OCI-LY1 (cell line): ENCODE measurements at regions not wholly inside any gene's neighbourhood (a gene's known extent, or its start where the extent isn't known, plus 50 kb on each side); places are given as distances from the start of the nearest gene placed in this dataset.

ENCODE experiments used
- H2AFZ ChIP-seq: fragments of 200-600 bp; sonication (generic), shearing (Covaris generic); 2 replicates; pipeline ENCODE4 v1.6.0; 2014; ENCODE audit warnings: antibody characterized with exemption, mild to moderate bottlenecking, low read length
- H3F3A ChIP-seq: fragments of 200-600 bp; sonication (generic), shearing (Covaris generic); 2 replicates; pipeline ENCODE4 v1.6.0; 2014; ENCODE audit warnings: mild to moderate bottlenecking, antibody characterized with exemption, low read length, moderate library complexity; ENCODE audit not compliant: insufficient read depth
- H3K27ac ChIP-seq: fragments of 200-600 bp; sonication (generic); 2 replicates; pipeline ENCODE4 v1.5.1; 2014; ENCODE audit warnings: low read length, mixed run types, mild to moderate bottlenecking, low read depth; ENCODE audit not compliant: poor library complexity, severe bottlenecking
- H3K27me3 ChIP-seq: fragments of 200-600 bp; sonication (generic); 2 replicates; pipeline ENCODE4 v1.6.0; 2014; ENCODE audit warnings: antibody characterized with exemption, mild to moderate bottlenecking, low read length, moderate library complexity; ENCODE audit not compliant: insufficient read depth
- H3K36me3 ChIP-seq: fragments of 200-600 bp; sonication (generic); 2 replicates; pipeline ENCODE4 v1.6.1; 2014; ENCODE audit warnings: mild to moderate bottlenecking, antibody characterized with exemption, low read length, moderate library complexity, mixed read lengths; ENCODE audit not compliant: insufficient read depth
- H3K4me1 ChIP-seq: fragments of 200-600 bp; sonication (generic); 2 replicates; pipeline ENCODE4 v1.5.1; 2014; ENCODE audit warnings: mild to moderate bottlenecking, low read length, moderate library complexity; ENCODE audit not compliant: insufficient read depth, severe bottlenecking
- H3K4me2 ChIP-seq: fragments of 200-600 bp; sonication (generic), shearing (Covaris generic); 2 replicates; pipeline ENCODE4 v1.6.1; 2014; ENCODE audit warnings: low read length
- H3K4me3 ChIP-seq: fragments of 200-600 bp; sonication (generic); 2 replicates; pipeline ENCODE4 v1.5.1; 2014; ENCODE audit warnings: low read length, low read depth, mild to moderate bottlenecking, mixed read lengths; ENCODE audit not compliant: poor library complexity, severe bottlenecking
- H3K79me2 ChIP-seq: fragments of 200-600 bp; shearing (Covaris generic); 2 replicates; pipeline ENCODE4 v1.6.1; 2016; ENCODE audit warnings: mixed run types, low read length, mixed read lengths; ENCODE audit not compliant: insufficient read depth
- H3K9ac ChIP-seq: fragments of 200-600 bp; sonication (generic), shearing (Covaris generic); 2 replicates; pipeline ENCODE4 v1.6.1; 2014; ENCODE audit warnings: mild to moderate bottlenecking, low read length, mixed read lengths
- H3K9me2 ChIP-seq: fragments of 200-600 bp; sonication (generic), shearing (Covaris generic); 2 replicates; pipeline ENCODE4 v1.6.1; 2014; ENCODE audit warnings: low read depth, mild to moderate bottlenecking, low read length, mixed read lengths
- H3K9me3 ChIP-seq: fragments of 200-600 bp; shearing (Covaris generic); 2 replicates; pipeline ENCODE4 v1.6.1; 2014; ENCODE audit warnings: low read length, mixed read lengths
- H4K20me1 ChIP-seq: fragments of 200-600 bp; sonication (generic), shearing (Covaris generic); 2 replicates; pipeline ENCODE4 v1.6.0; 2016; ENCODE audit warnings: mild to moderate bottlenecking, low read length; ENCODE audit not compliant: insufficient read depth
- EZH2 ChIP-seq: fragments of 200-600 bp; sonication (generic), shearing (Covaris generic); IDR thresholded peaks from 2 replicates; pipeline ENCODE4 v1.8.0; 2017; ENCODE audit warnings: borderline replicate concordance, mixed run types, mild to moderate bottlenecking, antibody characterized with exemption, low read length, moderate library complexity, mixed read lengths
- TF ChIP-seq, protein P1 (sequence below): fragments of 200-600 bp; sonication (generic), shearing (Covaris generic); IDR thresholded peaks from 2 replicates; pipeline ENCODE4 v1.5.1; 2017; ENCODE audit warnings: mild to moderate bottlenecking, antibody characterized with exemption, low read length, moderate library complexity, mixed read lengths

DNA sequence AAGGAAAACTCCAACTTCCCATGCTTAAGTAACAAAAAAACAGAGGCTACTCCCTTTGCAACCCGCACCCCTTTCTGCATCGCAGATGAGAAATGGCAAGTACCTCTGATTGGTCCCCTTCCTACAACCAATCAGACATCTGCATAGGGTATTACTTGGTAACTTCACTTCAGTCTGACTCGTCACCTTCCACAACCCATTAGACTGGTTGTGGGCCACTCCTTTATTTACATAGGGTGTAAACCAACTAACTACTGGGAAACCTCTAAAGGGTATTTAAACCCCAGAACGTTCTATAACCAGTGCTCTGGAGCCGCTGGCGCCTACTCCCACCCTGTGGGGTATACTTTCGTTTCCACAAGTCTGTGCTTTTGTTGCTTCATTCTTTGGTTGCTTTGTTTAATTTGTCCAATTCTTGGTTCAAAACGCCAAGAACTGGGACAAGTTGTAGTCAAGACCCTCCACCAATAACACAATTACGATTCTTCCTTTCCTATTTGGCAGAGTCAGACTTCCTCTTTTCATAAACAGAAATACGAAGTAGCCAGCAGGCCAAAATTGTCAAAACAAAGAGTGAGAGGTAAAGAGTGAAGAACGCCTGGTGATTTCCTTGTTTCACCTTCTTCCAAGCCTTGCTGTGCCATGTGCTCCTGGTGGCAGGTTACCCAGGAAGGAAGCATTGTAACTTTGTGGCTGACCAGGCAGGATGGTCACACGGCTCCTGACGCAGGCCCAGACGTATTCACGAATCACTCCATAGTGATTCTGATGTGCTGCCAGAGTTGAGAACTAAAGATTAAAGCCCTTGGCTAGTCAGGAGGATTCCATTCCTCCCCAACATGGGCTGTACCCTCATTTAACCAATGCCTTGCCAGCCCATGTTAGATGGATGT, 477.4 kb downstream of the ARHGEF28 start:
- no peak overlapping the region for H3K4me3 ChIP-seq
- no peaks in the 10 kb centered on the region for H4K20me1 ChIP-seq
- 0 out of 2 replicates have a peak, but pooled peaks cover 2% of the 10 kb centered on the region for H3K9me3 ChIP-seq
- H3K4me2 ChIP-seq, result no peak overlapping the region
- no peaks in the 10 kb centered on the region for H3F3A ChIP-seq
- no peak overlapping the region for H3K27ac ChIP-seq
- TF ChIP-seq, protein P1, sequence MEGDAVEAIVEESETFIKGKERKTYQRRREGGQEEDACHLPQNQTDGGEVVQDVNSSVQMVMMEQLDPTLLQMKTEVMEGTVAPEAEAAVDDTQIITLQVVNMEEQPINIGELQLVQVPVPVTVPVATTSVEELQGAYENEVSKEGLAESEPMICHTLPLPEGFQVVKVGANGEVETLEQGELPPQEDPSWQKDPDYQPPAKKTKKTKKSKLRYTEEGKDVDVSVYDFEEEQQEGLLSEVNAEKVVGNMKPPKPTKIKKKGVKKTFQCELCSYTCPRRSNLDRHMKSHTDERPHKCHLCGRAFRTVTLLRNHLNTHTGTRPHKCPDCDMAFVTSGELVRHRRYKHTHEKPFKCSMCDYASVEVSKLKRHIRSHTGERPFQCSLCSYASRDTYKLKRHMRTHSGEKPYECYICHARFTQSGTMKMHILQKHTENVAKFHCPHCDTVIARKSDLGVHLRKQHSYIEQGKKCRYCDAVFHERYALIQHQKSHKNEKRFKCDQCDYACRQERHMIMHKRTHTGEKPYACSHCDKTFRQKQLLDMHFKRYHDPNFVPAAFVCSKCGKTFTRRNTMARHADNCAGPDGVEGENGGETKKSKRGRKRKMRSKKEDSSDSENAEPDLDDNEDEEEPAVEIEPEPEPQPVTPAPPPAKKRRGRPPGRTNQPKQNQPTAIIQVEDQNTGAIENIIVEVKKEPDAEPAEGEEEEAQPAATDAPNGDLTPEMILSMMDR, result no peak
- no peak for TF ChIP-seq EZH2
- no peak overlapping the region for H2AFZ ChIP-seq
- H3K4me1 ChIP-seq, result no peaks in the 10 kb centered on the region
- no peaks in the 10 kb centered on the region for H3K36me3 ChIP-seq
- H3K9me2 ChIP-seq, result no peaks in the 10 kb centered on the region
- H3K27me3 ChIP-seq, result no peaks in the 10 kb centered on the region
- H3K79me2 ChIP-seq, result no peaks in the 10 kb centered on the region
- H3K9ac ChIP-seq, result no peak overlapping the region

DNA sequence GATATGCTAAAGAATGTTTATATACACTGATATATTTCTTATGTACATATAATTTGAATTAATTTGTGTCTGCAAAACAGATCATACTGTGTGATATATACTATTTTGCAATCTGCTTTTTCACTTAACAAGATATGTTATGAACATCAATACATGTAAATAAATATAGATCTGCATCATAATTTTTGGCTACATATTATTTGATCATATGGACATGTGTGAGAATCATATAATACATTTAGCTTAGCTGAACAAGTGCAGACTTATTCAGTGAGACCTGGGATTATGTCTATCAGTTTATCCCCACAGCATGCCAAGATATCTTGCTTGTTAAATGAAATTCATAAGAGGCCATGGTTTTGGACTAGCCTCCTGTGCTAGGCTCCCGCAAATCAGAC, 474.3 kb downstream of the ARHGEF28 start:
- H4K20me1 ChIP-seq, result no peaks in the 10 kb centered on the region
- 0 out of 2 replicates have a peak, but pooled peaks cover 2% of the 10 kb centered on the region for H3K9me3 ChIP-seq
- H3K4me1 ChIP-seq, result no peaks in the 10 kb centered on the region
- no peak overlapping the region for H3K4me3 ChIP-seq
- no peaks in the 10 kb centered on the region for H3K27me3 ChIP-seq
- H3F3A ChIP-seq, result no peaks in the 10 kb centered on the region
- no peak for TF ChIP-seq EZH2
- TF ChIP-seq, protein P1, result no peak
- no peaks in the 10 kb centered on the region for H3K36me3 ChIP-seq
- no peak overlapping the region for H2AFZ ChIP-seq
- no peaks in the 10 kb centered on the region for H3K9me2 ChIP-seq
- H3K79me2 ChIP-seq, result no peaks in the 10 kb centered on the region
- H3K4me2 ChIP-seq, result no peak overlapping the region
- H3K27ac ChIP-seq, result no peak overlapping the region
- H3K9ac ChIP-seq, result no peak overlapping the region

DNA sequence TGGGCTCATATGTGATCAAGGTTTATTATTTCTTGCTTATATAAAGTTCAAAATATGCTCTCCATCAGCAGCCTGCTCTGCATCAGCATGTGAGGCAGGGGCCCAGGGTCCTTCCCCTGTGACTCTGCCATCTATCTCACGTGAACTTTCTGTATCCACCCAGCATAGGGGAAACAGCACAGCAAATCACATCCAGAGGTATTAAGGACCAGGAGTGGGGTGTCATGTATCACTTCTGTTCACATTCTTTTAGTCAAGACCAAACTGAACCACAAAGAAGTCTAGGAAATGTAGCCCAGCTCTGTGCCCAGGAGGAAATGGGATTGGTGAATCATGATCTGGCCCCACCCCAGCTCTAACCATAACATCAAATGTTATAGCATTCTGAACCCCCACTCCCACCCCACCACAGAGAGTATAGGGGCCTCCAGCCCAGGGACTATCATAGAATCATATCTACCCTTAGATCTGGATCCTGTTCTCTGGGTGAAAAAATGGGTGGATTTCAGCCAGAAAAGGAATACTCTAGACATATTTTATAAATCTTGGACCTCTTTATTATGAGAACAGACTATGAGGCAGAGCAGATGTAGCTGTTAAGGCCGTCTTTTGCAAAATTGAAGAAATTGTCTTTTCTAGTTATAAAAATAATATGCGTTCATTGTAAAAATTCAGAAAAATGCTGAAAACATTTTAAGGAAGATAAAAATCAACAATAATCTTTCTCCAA, 473.7 kb downstream of the ARHGEF28 start:
- no peaks in the 10 kb centered on the region for H3K9me2 ChIP-seq
- H3K9ac ChIP-seq, result no peak overlapping the region
- no peak for TF ChIP-seq EZH2
- TF ChIP-seq, protein P1, result no peak
- 0 out of 2 replicates have a peak, but pooled peaks cover 2% of the 10 kb centered on the region for H3K9me3 ChIP-seq
- H3K27ac ChIP-seq, result no peak overlapping the region
- H2AFZ ChIP-seq, result no peak overlapping the region
- H3K36me3 ChIP-seq, result no peaks in the 10 kb centered on the region
- no peaks in the 10 kb centered on the region for H3K79me2 ChIP-seq
- H3K4me3 ChIP-seq, result no peak overlapping the region
- no peaks in the 10 kb centered on the region for H3K27me3 ChIP-seq
- no peaks in the 10 kb centered on the region for H4K20me1 ChIP-seq
- no peaks in the 10 kb centered on the region for H3F3A ChIP-seq
- no peak overlapping the region for H3K4me2 ChIP-seq
- no peaks in the 10 kb centered on the region for H3K4me1 ChIP-seq
